Cardiac septum (tissue), 1 donor: ENCODE measurements at regions not wholly inside any gene's neighbourhood (a gene's known extent, or its start where the extent isn't known, plus 50 kb on each side); places are given as distances from the start of the nearest gene placed in this dataset.
A peak's percentile ranks its signal among the peaks of the same experiment; 100 is the strongest.

Source experiments
- DNase-seq: peaks from one replicate; pipeline ENCODE4 v3.0.0-alpha.2; 2020; ENCODE audit warnings: low spot score
- intact Hi-C: fragments of 100-400 bp; cut with DNase I; formaldehyde crosslinking; loops from one replicate; pipeline ENCODE4 v1.14.0; 2022
- donor health status: DM: no; HTN: no; CAD: no.

- intact Hi-C loops, result no loop called here
- DNase-seq, result no peak
These were observed 93.3 kb upstream of the UBL3 start for GRCh38 chr13:29943686-29944085.

- intact Hi-C loops, result no loop called here
These were observed 92.9 kb upstream of the UBL3 start for GRCh38 chr13:29943273-29943672.

GRCh38 chr13:29940715-29941114 lies 90.3 kb upstream of the UBL3 start:
- intact Hi-C loops, result no loop called here

More at GRCh38 chr13:29943273-29943672, 92.9 kb upstream of the UBL3 start:
- no peak for DNase-seq

GRCh38 chr13:29939158-29939557 lies 88.7 kb upstream of the UBL3 start:
- DNase-seq, result no peak
- intact Hi-C loops, result no loop called here

More at GRCh38 chr13:29940715-29941114, 90.3 kb upstream of the UBL3 start:
- DNase-seq, result no peak

GRCh38 chr13:29937841-29938240 lies 87.4 kb upstream of the UBL3 start:
- no peak for DNase-seq
- intact Hi-C loops, result no loop called here

GRCh38 chr13:29937379-29937778 lies 87.0 kb upstream of the UBL3 start:
- no peak for DNase-seq
- intact Hi-C loops, result no loop called here

GRCh38 chr13:29936956-29937355 lies 86.5 kb upstream of the UBL3 start:
- no peak for DNase-seq
- intact Hi-C loops, result no loop called here

- peak; percentile 83 for DNase-seq
- intact Hi-C loops, result no loop called here
These were observed 85.8 kb upstream of the UBL3 start for GRCh38 chr13:29936051-29936813.

- DNase-seq, result no peak
- intact Hi-C loops, result no loop called here
These were observed 85.0 kb upstream of the UBL3 start for GRCh38 chr13:29935309-29935981.

GRCh38 chr13:29934531-29935308 lies 84.3 kb upstream of the UBL3 start:
- intact Hi-C loops, result no loop called here
- no peak for DNase-seq

- no peak for DNase-seq
- intact Hi-C loops, result no loop called here
These were observed 83.0 kb upstream of the UBL3 start for GRCh38 chr13:29933401-29933800.

- no peak for DNase-seq
- intact Hi-C loops, result no loop called here
These were observed 81.3 kb upstream of the UBL3 start for GRCh38 chr13:29931696-29932095.

- intact Hi-C loops, result no loop called here
These were observed 78.8 kb upstream of the UBL3 start for GRCh38 chr13:29929062-29929847.

GRCh38 chr13:29926098-29926476 lies 75.7 kb upstream of the UBL3 start:
- no peak for DNase-seq
- intact Hi-C loops, result no loop called here

More at GRCh38 chr13:29929062-29929847, 78.8 kb upstream of the UBL3 start:
- no peak for DNase-seq

- DNase-seq, result no peak
- intact Hi-C loops, result no loop called here
These were observed 75.2 kb upstream of the UBL3 start for GRCh38 chr13:29925457-29926097.

- no peak for DNase-seq
- intact Hi-C loops, result no loop called here
These were observed 74.3 kb upstream of the UBL3 start for GRCh38 chr13:29924482-29925350.

GRCh38 chr13:29923554-29924481 lies 73.4 kb upstream of the UBL3 start:
- intact Hi-C loops, result no loop called here

More at GRCh38 chr13:29923554-29924481, 73.4 kb upstream of the UBL3 start:
- DNase-seq, result no peak
